GM12892 (cell line): ENCODE measurements at regions not wholly inside any gene's neighbourhood (a gene's known extent, or its start where the extent isn't known, plus 50 kb on each side); places are given as distances from the start of the nearest gene placed in this dataset.

Experiments used
- POLR2A ChIP-seq: IDR thresholded peaks from 2 replicates; pipeline ENCODE4 v1.6.1; 2011; ENCODE audit warnings: low read depth, low read length, control low read depth
- POLR2AphosphoS5 ChIP-seq: IDR thresholded peaks from 2 replicates; pipeline ENCODE4 v1.6.1; 2011; ENCODE audit warnings: low read depth, low read length, control low read depth
- TAF1 ChIP-seq: IDR thresholded peaks from 2 replicates; pipeline ENCODE4 v1.6.1; 2011; ENCODE audit warnings: low read depth, mild to moderate bottlenecking, control low read depth, low read length, borderline replicate concordance

DNA sequence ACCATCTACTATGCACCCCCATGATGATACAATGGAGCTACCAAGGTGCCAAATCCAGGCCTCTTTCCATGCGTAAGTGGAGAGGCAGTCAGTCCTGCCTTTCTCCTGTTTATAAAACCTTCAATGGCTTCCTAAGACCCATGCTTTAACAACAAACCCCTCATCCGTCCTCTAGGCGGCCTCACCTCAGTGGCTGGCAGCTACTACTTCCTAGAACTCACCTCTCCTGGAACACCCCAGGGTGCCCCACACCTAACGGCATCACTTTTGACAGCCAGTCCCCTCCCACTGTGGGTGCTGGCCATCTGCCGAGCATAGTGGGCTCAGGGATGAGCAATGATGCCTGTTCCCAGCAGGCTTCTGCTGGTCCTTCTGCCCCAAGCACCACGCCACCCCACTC lies 80.0 kb upstream of the TAB2 start:
- TF ChIP-seq POLR2A (no peak), POLR2AphosphoS5 (no peak), TAF1 (no peak)
